ENCODE measurements at regions not wholly inside any gene's neighbourhood (a gene's known extent, or its start where the extent isn't known, plus 50 kb on each side); places are given as distances from the start of the nearest gene placed in this dataset.

DNA sequence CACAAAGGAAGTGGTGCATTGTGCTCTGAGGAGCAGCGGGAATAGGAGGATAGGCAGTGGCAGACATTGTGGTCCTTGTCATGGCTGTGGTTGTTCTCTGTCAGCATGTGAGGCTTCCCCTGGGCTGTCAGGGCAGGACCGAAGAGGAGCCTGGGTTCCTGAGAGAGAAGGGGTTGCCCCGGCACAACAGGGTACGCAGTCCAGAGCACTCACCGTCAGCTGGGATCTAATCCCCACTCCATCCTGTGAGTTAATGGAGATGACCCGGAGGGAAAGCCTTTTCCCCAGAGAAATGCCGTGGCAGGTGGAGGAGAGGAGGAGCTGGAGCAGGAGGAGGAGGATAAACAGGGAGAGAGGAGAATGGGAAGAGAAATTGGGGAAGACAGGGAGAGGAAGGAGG, 396.7 kb upstream of the HS6ST1 start:
- ATAC-seq (no peak), DNase-seq (ENCODE audit: extremely low read depth in 1 of 4, low spot score in 3 of 4) (no peak), FAIRE-seq (no peak)
- no peak overlapping the region for H3K9ac ChIP-seq (ENCODE audit: insufficient read depth in 1 of 2, low read depth in 2 of 2, low read length in 2 of 2)
- H3K4me2 ChIP-seq (ENCODE audit: insufficient read depth, low read length), result no peak overlapping the region
- H3K4me3 ChIP-seq, result no peak overlapping the region
- no peak overlapping the region for H2AFZ ChIP-seq (ENCODE audit: low read depth, low read length)
- H3K27ac ChIP-seq (ENCODE audit: extremely low read depth, low read depth, low read length), result no peak overlapping the region
- no peaks in the 10 kb centered on the region for H3K36me3 ChIP-seq (ENCODE audit: control insufficient read depth, insufficient read depth, low read length)
- H3K9me3 ChIP-seq (replicated peaks; ENCODE audit: control insufficient read depth, insufficient read depth, low read depth, low read length), result no peaks in the 10 kb centered on the region
- intact Hi-C loops (cut with micrococcal nuclease), result no loop called here
- H4K20me1 ChIP-seq (replicated peaks; ENCODE audit: control insufficient read depth, insufficient read depth, low read length), result no peaks in the 10 kb centered on the region
- no TSS peak for BruUV-seq (replicated peaks)
- no peaks in the 10 kb centered on the region for H3K79me2 ChIP-seq (ENCODE audit: control insufficient read depth, insufficient read depth, low read length)
- H3K4me1 ChIP-seq (replicated peaks in 1 of 2; ENCODE audit: control insufficient read depth in 2 of 2, insufficient read depth in 2 of 2, low read length in 2 of 2), result no peaks in the 10 kb centered on the region
- TF ChIP-seq MXI1 (IDR thresholded peaks at IDR 0.05; ENCODE audit: low read depth, low read length) (no peak), SMAD3 (CRISPR knock-in tag; conservative IDR thresholded peaks at IDR 0.05) (no peak), U2AF2 (optimal IDR thresholded peaks at IDR 0.05; ENCODE audit: low read depth, low read length) (no peak), RBM17 (IDR thresholded peaks at IDR 0.05; ENCODE audit: borderline replicate concordance, low read depth, low read length) (no peak), HIVEP1 (CRISPR knock-in tag; IDR thresholded peaks at IDR 0.05) (no peak), ZNF140 (CRISPR knock-in tag; IDR thresholded peaks at IDR 0.05) (no peak)
- TF ChIP-seq, protein P1, sequence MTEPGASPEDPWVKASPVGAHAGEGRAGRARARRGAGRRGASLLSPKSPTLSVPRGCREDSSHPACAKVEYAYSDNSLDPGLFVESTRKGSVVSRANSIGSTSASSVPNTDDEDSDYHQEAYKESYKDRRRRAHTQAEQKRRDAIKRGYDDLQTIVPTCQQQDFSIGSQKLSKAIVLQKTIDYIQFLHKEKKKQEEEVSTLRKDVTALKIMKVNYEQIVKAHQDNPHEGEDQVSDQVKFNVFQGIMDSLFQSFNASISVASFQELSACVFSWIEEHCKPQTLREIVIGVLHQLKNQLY (CRISPR knock-in tag; conservative IDR thresholded peaks at IDR 0.05), result no peak
- no peaks in the 10 kb centered on the region; a peak in 1 of 5 replicates for H3K27me3 ChIP-seq (ENCODE audit: control insufficient read depth in 2 of 2, insufficient read depth in 2 of 2, low read length in 2 of 2)
- no peaks in the 10 kb centered on the region for H3K9me1 ChIP-seq (ENCODE audit: control insufficient read depth, insufficient read depth, low read length)
- in situ Hi-C loops (cut with MboI), result no loop called here
- CTCF ChIA-PET (ENCODE audit: low intra/inter-chr PET ratio), result no interaction called here
- WGBS (ENCODE audit: insufficient coverage, low coverage, missing lambda C conversion rate), result 0% methylated on average over 6 of the region's 7 CpGs
- POLR2A ChIA-PET, result interaction anchor here (0.6 kb wide), 1 partner anchor 33 kb away, joined by 4 read pairs; no protein-coding TSS in a partner anchor
